Right renal pelvis (tissue), 4 donors: ENCODE measurements at regions not wholly inside any gene's neighbourhood (a gene's known extent, or its start where the extent isn't known, plus 50 kb on each side); places are given as distances from the start of the nearest gene placed in this dataset.
"Not testable (repeated sequence)": the region's sequence is repeated elsewhere in the genome, so short reads cannot be mapped to it uniquely, and the experiment has no call there.

Source experiments
- DNase-seq, 4 donors: peaks; one replicate each; pipeline ENCODE4 v3.0.0-alpha.2; 2013; ENCODE audit warnings: low read depth in 4 of 4, low spot score in 3 of 4, missing footprints in 1 of 4

DNA sequence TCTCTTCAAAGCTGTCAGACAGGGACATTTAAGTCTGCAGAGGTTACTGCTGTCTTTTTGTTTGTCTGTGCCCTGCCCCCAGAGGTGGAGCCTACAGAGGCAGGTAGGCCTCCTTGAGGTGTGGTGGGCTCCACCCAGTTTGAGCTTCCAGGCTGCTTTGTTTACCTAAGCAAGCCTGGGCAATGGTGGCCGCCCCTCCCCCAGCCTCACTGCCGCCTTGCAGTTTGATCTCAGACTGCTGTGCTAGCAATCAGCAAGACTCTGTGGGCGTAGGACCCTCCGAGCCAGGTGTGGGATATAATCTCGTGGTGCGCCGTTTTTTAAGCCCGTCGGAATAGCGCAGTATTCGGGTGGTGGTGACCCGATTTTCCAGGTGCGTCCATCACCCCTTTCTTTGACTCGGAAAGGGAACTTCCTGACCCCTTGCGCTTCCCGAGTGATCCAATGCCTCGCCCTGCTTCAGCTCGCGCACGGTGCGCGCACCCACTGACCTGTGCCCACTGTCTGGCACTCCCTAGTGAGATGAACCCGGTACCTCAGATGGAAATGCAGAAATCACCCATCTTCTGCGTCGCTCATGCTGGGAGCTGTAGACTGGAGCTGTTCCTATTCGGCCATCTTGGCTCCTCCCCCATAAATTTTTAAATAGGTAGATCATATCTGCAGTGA is 785.1 kb downstream of the TDRD15 start:
- not testable (repeated sequence) for DNase-seq

DNA sequence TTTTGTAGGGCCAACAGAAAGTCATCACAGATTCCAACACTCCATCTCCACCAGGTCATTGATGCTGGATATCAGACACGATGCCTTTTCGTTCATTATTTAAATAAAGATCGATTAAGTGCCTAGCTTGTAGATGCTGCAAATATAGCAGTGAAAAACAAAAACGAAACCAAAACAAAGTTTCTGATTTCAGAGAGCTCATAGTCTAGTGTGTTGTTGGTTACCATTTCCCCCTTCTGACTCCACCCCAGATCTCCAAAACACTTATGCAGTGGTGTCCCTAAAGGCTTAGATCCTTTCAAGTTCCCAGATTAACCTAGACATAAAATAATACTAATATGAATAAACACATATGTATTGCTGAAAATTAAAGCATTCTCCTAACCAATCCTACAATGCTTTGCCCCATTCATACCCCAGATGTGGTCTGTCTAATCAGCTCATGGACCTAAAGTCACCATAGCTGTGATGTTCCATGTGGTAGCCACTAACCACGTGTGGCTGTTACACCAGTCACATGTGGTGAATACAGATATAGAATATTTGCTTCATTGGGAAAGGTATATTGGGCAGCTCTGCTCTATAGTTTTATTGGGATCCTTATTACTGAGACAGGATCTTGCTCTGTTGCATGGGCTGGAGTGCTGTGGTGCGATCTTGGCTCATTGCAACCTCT is 787.2 kb downstream of the TDRD15 start:
- no peak for DNase-seq

DNA sequence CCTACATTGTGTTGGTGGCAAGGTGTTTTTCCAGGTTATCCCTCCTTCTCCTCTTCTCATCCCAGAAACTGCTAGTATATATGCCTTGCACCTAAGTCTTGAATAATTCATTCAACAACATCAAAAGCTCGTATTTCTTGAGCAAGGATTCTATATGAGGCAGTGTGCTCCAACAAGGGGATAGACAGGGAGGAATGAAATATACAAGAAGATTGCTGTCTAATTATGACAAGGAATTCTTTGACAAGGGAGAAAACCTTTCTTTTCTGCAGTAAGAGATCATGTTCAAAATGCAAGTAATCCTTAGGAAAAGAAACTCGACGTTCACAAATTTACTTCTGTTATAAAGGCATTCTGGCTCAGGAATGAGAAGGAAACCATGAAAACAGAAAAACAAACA is 788.6 kb downstream of the TDRD15 start:
- DNase-seq, result no peak

DNA sequence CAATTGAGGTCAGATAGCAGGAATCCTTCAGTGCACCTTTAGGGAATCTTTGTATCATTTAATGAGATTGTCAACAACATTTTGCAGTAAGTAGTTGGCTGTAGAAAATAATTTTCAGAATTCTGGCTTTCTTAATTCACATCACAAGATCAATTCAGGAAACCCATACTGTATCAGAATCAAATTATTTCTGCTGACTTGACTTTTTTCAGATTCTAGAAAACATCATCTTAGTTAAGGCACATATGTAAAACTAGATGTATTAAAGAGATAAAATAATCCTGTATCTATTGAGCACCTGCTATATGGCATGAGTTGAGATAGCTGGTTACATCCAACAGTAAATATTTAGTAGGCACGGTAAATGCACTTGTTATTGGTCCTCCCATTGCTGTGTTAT is 791.4 kb downstream of the TDRD15 start:
- DNase-seq, result no peak

DNA sequence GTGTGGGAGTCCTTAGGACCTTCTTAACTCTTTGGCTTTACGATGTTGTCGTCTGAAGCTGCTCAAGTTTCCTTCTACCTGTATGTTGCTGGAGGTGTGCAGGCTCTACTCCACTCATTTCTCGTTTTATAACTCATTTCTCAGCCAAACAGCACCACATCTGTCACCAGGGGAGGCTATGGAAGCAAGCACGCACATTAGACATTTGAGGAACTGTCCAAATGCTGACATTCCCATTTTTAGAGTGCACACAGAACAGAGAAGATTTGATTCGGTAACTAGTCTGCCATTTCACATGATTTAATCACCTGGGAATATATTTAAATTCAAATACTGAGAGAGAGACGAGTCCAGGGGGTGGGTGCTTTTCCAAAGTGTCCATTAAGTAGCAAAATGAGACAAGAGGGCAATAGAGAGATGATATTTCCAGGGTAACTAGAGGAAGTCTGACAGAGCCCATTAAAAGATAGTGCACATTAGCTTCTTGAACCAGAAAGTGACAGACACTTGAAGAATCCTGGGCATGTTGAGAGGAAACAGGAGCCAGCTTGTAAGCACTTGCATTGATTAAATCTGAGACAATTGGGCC is 793.3 kb downstream of the TDRD15 start:
- peak; percentile 20 to 24 (median 21) for DNase-seq

DNA sequence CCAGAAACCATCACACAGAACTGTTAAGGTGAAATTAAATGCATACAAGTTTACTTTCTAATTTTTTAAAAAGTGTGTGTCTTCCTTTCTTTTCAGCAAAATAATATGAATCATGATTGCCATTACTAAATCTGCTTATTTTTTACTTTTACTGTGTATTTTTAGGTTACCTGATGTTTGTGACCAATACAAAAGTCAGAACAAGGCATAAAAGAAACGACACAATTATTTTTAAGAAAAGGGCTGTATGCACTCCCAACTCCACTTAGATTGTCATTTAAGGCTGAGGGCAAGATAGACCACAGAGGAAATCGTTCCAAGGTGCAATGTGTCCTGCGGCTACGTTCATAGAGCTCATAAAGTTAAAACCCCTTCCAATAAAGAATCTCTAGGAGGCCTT is 797.0 kb downstream of the TDRD15 start:
- DNase-seq, result no peak

DNA sequence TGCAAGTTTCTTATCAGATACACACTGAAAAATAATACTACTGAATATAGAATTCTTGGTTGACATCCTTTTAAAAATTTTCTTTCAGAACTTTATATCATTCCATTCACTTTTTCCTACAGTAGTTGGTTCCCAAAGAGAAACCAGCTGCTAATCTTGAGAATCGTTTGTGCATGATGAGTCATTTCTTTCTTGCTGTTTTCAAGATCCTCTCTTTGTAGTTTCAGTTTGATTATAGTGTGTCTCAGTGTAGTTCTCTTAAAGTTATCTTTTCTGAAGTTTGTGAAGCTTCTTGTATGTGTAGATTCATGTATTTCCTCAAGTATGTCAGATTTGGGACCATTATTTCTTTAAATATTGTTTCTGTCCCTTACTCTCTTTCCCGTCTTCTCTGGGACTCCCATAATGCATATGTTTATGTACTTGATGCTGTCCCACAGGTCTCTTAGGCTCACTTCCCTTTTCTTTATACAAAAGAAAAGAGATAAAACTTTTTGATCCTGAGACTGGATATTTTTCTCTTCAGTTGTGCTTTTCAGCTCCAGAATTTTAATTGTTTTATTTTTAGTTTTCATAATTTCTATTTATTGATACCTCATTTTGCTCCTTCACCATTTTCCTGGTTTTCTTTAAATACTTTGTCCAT is 801.0 kb downstream of the TDRD15 start:
- DNase-seq, result no peak

DNA sequence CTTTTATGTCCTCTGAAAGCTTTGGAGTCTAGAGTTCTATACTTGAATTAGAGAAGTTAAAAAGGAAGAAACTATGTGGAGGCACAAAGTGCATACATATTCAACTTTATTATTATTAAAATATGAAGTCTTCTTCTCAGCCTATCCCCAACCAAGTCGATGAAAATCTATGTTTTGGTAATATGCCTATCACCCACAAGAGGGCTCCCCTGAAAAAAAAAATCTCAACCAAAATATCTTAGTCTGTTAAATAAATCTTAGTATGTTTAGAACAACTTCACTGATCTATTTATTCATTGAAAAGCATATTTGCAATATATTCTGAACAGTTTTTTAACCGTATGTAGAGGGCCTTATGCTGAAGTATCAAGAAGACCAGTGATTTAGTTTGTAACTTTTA is 804.5 kb downstream of the TDRD15 start:
- DNase-seq, result no peak

DNA sequence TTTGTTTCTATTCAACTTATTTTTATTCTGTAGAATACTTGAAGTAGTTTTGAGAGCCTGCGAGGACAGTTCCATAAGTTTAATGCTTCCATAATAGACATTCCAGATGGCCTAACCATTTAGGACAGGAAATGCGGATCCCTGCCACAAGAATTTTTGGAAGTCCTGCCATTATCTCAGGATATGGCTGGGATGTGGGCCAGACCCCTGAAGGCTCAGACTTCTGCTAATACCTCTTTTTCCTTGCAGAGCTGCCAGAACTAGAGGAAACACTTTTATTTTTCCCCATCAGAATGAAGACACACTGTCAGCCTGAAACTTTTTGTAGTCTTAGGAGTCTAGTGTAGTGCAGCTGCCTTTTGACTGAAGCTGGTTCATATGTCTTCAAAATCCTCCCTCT is 806.5 kb downstream of the TDRD15 start:
- no peak for DNase-seq

DNA sequence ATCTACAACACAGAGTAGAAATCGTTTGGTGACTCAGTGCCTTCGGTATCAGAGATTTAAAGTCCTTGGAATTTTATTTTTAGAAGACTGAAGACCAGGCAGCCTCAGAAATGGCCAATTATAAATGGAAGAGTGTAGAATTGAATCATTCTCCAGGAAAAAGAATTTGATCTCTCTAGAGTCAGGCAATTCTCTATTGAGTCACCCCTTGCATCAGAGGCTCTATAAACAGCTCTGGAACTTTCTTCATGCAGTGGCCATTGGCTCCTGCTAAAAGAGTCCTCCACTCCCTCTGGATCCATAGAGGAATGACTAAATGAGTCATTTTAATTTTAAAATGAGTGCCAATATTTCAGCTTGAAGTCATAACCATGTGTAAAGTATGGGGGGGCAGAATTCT is 816.2 kb downstream of the TDRD15 start:
- DNase-seq, result no peak

DNA sequence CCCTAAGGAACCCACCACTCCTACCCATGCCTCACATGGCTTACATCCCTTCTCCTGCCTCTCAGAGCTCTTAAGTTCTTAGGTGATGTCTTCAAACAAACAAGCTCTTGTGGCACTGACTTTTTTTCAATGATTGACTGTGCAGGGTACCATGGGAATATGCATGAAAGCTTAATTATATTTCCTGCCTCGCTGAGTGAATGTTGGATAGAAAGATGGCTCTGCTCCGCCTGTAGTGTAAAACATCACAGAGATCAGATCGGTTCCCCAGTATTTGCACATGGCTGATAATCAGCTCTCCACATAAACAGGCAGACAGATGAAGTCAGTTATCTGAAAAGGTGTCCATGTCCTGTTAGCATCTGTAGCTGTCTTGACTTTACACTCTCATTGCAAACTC is 820.8 kb downstream of the TDRD15 start:
- DNase-seq, result no peak

DNA sequence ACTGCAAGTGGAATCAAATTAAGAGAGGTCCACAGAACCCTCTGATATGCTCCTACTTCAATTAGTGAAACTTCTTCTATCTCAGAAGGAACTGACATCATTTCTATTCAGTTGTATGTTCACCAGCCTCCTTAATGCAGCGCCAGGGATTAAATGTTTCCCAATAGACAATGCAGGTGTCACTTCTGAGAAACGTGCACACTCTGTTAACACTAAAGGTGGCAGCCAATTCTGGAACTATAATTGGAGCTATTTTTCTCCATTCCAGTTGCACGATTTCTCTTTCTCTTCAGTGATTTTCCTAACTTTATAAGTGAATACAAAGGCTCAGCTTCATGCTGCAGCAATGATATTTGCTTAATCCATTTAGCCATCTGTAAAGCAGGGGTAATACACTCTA is 821.9 kb downstream of the TDRD15 start:
- no peak for DNase-seq

DNA sequence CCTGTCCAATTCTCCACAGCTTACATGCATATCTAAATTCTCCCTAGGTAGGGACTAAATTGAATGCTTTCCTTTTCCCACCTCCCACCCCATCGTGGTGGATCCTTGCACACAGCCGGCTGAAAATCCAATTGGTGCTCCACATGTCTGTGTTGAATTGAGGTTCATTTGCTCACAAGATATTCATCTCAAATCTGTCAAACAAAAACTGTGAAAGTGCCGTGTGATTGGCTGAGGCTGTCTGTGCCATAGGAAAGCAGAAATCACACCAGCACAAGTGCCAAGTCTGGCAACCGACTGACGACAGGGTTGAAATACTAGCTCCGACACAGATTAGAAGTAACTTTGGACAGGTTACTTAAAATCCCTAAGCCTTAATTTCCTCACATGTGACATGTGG is 823.3 kb downstream of the TDRD15 start:
- no peak for DNase-seq

DNA sequence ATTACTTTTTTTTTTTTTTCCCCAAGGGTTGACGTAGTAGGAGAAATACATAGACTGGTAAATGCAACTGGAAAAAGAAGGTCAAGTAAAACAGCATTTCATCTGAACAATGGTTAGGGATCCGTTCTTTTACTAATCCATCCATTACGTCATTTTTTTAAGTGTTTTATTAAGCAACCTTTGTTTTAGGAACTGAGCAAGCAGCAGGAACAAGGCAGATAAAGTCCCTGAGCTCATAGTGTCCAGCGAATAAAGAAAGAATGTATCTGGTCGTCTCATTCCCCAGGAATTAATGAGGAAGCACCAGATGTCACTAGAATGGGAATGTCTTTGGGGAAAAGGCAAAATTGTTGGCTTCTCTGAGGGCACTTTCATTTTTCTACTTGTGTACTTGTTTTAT is 842.4 kb downstream of the TDRD15 start:
- no peak for DNase-seq

DNA sequence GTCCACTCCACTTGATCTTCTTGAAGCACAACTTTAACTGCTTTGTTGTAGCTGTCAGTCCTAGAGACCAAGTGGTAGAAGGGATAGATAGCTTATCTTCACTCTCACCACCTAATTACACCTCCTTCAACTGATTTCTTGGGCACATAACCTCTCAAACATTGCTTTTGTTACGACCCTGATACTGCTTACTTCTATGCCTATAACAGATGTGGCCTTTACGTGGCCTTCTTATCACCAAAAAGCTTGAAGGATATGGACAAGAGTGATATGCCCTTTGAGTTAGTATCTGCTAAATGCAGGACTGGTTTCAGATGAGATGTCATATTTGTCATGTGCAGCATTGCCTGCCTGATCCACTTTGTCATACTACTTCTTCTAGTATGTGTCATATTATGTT is 847.2 kb downstream of the TDRD15 start:
- DNase-seq, result no peak

DNA sequence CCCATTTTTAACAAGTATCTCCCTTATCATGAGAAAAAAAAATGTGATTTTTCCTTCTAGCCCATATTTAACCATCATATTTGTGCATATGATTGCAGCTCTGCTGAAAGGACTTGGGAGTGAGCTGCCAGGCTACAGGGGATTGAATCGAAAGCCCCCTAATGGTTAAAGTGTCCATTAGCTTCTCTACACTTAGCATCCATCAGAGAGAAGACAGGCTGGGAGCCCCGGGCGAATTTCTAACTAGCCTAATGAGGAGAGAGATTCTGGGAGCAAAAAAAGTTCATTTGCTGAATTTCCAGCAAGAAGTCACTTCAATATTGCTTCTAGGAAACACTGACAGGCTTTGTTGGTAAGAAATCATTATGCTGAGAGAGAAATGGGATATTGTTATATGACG is 848.8 kb downstream of the TDRD15 start:
- no peak for DNase-seq

DNA sequence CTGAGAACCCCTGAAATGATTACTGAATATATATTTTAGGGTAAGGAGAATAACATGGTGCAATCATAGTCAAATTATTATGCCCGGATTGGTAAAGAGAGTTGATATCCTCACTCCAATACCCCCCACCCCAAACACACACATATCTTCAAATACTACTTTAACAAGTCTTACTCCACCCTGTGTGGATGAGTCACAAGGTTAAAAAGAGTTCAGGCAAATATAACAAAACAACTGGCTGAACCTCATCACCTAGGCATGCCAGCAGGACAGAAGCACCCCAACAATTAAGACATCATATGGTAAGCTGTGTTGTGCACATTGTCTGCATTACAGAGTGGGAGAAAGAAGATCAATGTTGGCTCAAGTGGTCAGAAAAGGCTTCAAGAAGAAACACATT is 857.4 kb downstream of the TDRD15 start:
- DNase-seq, result no peak

DNA sequence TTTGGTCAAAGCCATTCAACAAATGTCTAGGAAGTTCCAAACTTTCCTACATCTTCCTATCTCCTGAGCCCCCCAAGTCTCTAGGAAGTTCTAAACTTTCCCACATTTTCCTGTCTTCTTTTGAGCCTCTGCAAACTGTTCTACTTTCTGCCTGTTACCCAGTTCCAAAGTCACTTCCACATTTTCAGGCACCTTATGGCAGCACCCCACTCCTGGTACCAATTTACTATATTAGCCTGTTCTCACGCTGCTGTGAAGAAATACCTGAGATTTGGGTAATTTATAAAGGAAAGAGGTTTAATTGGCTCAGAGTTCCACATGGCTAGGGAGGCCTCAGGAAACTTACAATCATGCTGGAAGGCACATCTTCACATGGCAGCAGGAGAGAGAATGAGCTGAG is 869.2 kb downstream of the TDRD15 start:
- DNase-seq, result no peak

DNA sequence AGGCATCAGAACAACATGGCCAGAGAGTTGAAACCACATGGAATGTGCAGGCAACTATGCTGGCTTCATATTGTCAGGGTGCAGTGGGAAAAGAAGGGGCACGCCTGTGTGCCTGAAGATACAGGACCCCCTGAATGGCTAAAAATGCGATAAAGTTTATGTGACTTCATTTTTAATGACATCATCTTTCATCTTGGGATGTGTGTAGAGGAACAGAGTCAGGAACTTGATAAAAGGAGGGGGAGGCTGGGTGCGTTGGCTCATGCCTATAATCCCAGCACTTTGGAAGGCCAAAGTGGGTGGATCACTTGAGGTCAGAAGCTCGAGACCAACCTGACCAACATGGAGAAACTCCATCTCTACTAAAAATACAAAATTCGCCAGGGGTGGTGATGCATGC is 872.6 kb downstream of the TDRD15 start:
- DNase-seq, result no peak

DNA sequence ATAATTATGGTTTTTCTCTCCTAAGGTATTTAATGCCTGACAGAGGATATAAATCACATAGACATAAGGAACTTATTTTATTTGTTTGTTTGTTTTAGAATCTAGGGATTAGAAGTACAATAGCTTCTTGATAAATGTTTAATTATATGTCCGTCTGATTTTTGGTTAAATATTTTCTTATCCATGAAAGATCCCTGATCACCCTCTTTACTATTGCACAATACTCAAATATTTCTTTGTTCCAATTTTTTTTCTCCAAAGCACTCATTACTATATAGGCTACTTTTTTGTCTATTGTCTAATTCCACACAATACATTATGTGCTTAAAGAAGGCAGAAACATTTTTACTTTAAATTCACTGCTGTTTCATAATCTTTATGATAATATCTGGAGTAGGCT is 875.8 kb downstream of the TDRD15 start:
- no peak for DNase-seq

DNA sequence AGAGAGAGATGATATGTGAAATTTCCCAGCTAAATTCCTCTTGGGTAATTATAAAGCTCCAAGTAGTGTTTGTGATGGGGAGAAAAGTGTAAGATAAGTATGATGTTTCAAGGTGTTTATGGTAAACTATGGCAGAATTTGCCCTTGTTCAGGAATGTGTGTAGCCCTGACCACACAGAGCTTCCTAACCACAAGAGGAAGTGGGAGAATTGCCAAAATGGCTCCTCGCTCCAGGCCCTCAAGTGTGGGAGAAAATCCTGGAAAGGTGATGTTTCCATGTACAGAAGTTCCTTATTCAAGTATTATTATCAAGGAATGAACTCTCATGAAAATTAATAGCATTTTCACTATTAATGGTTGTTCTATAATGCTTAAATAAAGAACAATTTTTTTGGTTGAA is 878.3 kb downstream of the TDRD15 start:
- no peak for DNase-seq

DNA sequence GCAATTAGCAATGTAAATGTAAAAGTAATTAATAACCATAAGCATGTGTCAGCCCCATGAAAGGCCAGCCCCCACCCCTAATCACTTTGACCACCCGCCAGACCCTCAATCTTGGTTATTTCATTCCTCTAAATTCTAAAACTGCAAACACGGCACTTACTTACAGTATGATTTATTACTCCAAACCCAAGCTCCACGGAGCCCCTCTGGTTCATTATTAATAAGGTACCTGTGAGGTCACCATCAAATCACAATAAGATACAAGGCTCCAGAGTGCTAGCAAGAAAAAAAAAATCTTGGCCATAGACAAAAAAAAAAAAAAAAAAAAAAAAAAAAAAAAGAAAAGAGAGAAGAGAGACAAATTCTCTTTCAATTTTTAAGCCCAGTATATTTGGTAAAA is 879.5 kb downstream of the TDRD15 start:
- DNase-seq, result no peak
